Right renal pelvis (tissue), 4 donors: ENCODE measurements at regions not wholly inside any gene's neighbourhood (a gene's known extent, or its start where the extent isn't known, plus 50 kb on each side); places are given as distances from the start of the nearest gene placed in this dataset.
"Not testable (repeated sequence)": the region's sequence is repeated elsewhere in the genome, so short reads cannot be mapped to it uniquely, and the experiment has no call there.

ENCODE experiments used
- DNase-seq, 4 donors: peaks; one replicate each; pipeline ENCODE4 v3.0.0-alpha.2; 2013; ENCODE audit warnings: low read depth in 4 of 4, low spot score in 3 of 4, missing footprints in 1 of 4

DNA sequence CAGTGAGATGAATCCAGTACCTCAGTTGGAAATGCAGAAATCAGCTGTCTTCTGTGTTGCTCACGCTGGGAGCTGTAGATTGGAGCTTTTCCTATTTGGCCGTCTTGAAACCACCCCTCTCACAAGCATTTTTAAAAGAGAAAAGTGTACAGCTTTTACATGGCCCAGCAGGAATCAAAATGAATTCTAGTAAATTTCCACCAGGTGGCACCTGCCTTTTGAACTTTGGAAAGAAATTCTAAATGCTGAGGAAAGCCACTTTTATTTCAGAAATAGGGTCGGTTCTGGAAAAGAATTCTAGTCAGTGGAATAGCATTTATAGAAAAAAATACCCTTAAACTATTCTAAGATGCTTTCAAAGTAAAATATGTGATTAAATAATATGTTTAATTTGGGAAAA is 647.8 kb downstream of the CD109 start:
- no peak for DNase-seq

DNA sequence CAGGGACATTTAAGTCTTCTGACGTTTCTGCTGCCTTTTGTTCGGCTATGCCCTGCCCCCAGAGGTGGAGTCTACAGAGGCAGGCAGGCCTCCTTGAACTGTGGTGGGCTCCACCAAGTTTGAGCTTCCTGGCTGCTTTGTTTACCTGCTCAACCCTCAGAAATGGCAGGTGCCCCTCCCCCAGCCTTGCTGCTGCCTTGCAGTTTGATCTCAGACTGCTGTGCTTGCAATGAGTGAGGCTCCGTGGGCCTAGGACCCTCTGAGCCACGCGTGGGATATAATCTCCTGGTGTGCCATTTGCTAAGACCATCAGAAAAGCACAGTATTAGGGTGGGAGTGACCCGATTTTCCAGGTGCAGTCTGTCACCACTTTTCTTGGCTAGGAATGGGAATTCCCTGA is 647.3 kb downstream of the CD109 start:
- DNase-seq: not testable (repeated sequence)

DNA sequence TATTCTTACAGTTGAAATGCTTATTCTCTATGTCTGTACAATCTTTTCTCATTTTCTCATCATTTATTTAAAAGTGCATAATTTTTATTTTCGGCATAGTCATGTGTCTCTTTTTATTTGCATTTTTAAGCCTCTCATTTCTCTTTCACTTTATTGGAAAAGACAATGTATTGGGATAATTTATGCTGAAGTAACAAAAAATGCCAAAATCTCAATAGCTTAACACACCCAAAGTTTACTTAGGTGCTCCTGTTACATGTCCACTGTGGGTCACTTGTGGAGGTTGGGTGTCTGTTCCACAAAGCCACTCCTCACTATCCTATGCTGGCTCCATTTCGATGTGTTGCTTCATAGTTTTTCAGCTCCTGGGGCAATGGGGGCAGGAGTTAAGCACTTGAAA is 638.7 kb downstream of the CD109 start:
- no peak for DNase-seq

DNA sequence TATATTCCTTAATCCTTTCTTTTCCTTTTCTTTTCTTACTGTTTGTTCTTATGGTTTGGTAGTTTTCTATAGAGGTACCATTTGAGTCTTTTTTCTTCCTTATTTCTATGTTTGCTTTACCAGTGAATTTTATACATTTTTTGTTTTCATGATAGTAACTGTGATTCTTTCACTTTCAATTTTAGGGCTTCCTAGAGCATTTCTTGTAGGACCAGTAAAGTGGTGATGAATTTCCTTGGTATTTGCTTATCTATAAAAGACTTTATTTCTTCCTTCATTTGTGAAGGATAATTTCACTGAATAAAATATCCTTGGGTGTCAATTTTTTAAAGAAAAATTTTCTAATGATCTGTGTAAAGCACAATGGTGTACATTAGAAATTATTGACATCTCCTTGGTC is 637.4 kb downstream of the CD109 start:
- DNase-seq: no peak

DNA sequence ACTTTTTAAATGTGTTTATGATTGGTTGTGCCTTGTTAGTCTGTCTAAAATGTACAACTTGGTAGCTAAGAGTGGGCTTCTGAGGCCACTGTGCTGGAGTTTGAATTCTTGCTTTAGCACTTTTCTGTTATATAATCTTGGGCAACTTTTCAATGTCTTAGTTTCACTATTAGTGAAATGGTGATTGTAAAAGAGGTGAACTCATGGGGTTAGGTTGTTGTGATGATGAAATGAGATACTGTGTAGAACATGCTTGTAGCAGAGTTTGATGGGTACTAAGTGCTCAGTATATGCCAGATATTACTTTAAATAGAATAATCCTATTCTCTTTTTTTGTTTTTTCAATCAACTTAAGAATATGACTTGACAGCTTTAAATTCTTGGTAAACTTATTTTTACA is 624.7 kb downstream of the CD109 start:
- no peak for DNase-seq

DNA sequence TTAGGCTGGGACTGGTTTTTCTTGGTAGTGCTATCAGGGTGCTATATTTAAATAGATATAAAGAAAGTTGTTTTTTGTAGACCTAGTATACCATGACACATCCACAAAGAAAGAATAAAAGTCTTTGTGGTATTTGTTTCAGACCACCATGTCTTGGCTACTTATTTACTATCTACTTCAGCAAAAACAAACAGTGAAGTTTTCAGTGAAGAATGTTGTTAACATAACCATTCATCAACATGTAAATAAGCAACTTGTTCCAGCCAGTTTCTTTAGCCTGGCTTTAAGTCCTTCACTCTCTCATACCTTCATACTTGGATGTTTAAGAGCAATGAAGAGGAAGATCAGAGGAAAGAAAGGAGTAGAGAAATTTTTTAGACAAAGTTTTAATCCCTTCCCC is 624.1 kb downstream of the CD109 start:
- DNase-seq: no peak

DNA sequence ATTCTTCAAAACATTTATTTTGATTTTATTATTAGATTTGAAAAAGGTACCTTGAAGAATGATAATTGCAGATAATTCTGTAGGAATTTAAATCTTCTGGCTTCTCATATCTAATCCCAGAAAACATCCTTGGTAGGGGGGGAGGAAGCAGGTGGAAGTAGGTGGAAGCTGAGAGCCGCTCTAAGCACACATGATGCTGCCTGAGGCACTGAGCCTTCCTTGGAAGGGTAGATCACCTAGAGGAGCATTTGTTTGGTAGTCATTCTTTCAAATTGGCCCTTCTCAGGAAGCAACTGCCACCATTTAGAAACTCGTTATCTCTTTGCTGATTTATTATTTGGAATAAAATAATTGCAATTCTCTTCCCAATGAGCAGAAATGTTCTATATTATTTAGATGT is 623.3 kb downstream of the CD109 start:
- no peak for DNase-seq

DNA sequence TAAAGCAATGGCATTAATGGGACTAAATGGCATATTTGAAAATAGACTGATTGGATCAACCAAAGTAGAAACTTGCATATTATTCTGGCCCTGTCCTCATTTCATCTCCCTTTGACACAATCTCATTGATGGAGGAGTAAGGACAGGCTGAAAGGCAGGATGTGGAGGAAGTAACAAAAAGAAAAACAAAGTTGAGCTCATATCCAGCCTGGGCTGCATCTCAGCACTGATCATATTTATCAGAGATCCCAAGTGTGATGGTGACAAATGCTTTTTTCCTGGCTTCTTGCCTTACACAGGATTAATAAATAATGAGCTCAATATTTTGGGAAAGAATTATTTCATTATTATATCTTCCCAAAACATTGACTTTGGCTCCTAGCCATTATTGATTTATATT is 622.7 kb downstream of the CD109 start:
- DNase-seq: no peak

DNA sequence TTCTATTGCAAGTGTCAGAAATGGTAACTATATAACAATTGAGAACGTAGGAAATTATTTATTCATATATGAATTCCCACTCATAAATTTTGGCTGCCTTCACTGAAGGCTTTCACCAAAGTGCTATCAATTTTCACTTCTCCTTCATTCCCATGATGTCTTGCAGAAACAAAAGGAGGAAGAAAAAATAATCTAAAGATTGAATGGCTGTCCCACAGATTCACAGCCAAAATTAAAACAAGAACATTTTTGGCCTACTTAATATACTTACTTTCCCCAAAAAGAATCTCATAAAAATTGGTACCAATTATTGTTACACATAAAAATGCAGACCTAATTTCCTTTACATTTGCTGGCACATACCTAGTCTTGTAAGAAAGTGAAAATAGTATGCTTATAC is 616.1 kb downstream of the CD109 start:
- DNase-seq: no peak

DNA sequence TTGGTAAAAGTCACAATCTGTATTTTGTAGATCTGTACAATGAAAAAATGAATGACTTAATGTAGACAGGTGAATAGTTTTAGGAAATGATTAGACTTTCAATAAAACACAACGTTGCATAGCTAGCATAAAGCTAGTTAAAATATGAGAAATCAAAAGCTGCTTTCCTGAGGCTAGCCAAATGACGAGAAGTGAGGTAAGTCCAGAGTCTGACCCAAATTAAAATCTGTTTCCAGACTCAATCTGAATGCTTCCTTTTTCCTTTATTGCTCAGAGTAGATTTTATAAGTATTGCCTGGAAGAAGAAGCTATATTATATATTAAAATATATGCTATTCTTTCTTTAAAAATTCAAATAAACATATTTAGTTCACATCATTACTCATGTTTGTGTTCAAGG is 615.4 kb downstream of the CD109 start:
- DNase-seq: no peak

DNA sequence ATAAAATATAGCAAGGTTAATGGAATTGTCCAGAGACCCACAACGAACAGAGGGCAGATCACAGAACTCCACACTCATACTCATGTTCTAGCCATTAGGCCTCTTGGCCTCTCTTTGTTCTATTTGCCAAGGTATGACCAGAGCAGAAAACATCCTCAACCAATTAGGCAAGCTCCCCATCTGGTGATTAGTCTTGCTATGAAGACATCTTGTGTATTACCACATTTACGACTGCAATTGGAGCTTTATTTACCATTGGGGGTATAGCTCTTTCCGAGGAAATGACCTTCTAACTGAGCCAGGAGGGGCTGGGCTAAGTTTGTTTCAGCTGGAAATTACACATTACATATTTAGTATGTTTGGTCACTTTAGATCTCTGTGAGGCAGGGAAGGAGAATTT is 593.9 kb downstream of the CD109 start:
- DNase-seq: no peak

DNA sequence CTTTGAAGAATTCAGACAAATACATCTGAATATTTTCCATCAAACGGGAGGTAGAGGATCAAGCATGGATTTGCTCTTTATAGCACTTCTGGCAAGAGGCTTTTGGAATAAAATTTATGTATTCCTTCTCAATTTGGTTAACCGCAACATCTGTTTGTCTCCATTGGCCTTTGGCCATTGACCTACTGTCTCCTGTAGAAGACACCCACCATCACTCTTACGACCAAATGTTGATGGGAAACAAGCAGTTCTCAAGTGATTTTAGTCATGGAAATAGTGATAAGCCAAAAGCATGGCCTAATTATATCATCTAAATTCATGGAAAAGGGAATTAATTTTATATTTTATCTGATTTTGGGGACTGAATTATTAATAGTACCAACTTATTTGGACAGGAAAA is 591.9 kb downstream of the CD109 start:
- DNase-seq: no peak

DNA sequence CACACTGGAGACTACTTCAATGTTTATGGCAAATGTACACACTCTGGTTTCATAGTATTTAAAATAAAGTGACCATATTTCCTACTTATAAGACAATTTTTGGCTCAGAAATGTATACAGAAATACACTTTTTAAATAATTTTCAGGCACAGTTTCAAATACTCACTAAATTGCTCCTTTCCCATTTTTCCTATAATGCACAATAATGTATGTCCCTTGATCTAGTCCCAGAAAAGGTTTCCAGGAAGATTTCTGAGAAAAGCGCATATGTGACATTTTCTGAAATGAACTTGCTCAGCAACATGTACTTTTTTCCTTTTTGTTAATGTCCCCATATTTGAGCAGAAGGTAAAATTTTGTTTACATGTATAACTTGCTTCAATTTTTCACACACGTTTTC is 591.4 kb downstream of the CD109 start:
- DNase-seq: no peak

DNA sequence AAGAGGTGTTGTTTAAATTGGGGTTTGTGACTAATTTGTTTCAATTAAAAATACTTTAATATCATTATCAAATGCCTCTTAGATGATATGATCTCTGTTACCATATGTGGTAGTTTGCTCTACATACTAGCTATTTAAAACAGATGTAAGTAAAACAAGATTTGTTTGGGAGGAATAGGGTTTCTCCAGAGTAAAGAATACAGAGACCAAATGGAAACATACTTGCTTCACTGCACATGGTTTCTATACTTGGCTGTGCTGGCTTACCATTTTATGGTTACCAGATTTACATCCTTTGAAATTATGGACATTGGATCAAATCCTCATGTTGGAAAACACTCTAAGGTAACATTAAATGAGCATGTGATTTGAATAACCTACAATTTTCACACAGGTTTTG is 588.3 kb downstream of the CD109 start:
- no peak for DNase-seq

DNA sequence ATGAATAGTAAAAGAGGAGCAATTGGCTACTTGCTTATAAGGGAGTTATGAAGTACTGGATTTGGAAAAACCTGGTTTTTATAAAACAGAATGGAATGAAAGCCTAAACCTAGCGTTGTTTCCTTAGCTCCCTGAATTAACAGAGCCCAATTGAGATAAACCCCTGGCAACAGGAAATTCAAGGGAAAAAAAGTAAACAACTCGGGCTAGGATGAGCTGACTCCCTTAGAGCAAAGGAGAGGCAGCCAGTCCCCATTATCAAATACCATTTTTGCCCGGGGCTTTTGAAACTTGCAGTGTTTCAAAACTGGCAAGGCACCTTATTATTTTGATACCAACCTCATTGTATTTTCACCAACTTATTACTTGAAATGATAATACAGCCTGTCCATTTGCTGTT is 587.5 kb downstream of the CD109 start:
- no peak for DNase-seq

DNA sequence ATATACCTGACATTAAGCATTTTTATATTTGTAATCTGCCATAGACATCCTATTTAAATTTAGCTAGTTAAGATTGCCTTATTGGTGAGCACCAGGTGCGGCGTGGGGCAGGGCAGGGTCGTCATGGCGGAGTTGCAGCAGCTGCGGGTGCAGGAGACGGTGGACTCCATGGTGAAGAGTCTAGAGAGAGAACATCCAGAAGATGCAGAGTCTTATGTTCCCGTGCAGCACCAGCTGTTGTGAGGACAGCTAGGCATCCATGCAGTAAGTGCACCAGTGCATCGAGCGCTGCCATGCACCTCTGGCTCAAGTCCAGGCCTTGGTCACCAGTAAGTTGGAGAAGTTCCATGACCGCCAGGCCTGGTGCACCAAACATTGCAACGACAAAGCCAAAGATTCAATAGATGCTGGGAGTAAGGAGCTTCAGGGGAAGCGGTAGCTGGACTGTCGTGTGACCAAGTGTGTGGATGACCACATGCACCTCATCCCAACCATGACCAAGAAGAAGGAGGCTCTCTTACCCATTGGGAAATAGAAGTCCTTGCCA is 586.2 kb downstream of the CD109 start:
- DNase-seq: no peak

DNA sequence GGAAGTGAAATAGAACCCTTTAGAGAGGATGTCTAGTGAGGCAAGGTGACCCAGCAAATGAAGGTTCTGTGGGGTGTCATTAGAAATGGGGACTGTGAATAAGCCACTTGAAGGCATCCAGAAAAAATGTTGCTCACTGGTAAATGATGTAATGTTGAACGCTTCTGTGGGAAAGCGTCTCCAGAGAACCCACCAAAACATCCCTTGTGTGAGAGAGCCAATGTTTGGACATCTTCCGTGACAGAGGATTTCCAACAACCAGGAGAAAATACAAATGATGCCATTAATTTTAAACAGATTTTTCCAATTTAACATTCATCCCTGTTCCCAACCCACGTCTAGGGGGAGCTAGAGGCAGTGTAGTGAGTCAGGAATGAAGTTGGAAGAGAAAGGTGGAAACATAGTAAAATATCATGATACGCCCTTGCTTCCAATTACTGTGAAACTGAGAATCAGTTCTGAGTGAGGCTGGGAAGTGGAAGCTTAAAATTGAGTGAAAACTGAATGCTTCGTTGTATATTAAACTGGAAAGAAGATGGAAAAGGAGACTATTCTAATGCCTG is 584.2 kb downstream of the CD109 start:
- DNase-seq: no peak

DNA sequence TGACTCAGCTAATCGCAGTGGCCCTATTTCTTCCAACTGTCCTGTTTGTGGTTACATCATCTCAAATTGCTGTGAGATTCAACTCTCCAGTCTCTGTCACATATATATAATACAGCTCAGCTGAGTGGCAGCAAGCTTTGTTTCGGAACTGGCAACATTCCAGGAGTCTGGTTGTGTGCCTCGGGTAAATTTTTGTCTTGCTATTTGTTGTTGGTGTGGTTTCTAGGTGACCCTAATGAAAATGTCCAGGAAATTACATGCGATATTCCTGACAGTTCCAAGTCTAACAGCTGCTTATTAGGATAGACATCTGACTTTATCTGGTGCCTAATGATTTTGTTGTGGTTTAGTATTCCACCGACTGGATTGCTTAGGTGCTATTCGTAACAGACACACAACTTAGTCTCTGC is 581.8 kb downstream of the CD109 start:
- DNase-seq: no peak

DNA sequence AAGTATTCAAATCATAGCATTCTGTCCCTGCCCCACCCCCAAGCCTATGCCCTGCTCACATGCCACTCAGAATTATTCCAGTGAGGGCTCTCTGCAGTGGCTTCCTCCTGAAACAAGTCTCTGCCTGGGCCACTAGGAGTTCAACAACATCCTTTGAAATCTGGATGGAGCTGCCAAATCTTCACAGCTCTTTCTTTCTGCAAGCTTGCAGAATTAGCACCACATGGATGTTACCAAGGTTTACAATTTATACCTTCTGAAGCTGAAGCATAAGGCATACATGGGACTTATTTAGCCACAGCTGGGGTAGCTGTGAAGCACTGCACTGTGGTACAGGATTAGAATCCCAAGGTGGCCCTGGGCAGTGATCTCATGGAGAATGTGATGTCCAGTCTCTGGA is 577.5 kb downstream of the CD109 start:
- no peak for DNase-seq

DNA sequence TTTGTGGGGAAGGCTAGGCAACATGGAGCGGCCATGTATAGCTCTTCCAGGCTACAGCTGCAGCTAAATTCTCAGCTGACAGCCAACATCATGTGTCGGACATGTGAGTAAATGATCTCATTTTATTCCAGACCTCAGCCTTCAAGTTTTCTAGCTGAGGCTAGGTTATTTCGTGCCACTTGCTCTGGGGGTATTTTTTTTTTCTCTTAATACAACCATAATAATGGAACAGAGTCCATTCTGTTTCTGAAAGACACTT is 573.5 kb downstream of the CD109 start:
- no peak for DNase-seq

DNA sequence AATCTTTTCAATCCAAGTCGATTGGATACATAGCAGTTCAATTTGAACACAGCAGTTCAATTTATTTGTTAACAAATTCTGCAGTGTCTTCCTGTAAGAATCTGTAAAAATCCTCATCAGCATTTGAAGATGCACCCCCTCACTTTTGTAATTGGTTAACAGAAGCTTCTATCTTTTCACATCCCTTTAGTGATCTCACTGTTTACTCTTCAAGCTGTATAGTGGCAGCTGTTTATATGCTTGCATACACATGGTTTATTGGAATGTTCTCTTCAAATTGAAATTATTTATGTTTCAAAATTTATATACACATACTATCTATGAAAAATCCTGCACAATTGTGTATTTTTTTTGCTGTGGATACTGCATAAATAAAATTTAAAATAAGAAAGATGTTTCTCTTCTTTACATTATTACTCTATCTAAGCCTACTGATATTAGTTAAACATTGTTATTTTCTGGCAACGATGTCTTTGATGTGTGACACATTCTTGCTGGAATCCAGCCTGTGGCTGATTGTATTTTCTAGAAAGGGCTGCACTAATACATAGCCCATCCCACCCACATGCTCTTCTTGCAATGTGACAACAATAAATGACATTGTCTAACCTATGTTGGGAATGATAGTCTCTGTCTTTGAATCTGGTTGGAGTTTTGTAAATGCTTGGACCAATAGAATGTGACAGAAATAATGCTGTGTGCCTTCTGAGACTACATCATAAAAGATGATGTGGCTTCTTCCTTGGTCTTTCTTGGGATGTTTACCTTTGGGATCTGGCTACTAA is 573.0 kb downstream of the CD109 start:
- DNase-seq: no peak

DNA sequence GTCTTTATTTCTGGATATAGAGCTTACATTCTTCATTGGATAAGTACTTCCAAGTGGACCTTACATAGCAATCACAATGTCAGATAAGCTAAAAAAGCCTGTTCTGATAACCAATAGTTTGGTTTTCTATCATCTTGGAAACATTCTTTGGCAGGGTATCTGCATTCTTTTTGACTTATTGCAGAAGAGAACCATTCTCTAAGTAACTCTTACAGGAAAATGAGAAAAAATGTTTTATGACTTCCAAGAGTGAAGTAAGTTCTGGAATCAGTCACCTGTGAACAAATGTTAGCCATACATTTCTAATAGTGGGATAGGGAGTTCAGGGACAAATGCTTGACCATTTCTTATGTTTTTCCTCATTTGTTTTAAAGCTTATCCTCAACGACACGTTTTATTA is 564.0 kb downstream of the CD109 start:
- no peak for DNase-seq

DNA sequence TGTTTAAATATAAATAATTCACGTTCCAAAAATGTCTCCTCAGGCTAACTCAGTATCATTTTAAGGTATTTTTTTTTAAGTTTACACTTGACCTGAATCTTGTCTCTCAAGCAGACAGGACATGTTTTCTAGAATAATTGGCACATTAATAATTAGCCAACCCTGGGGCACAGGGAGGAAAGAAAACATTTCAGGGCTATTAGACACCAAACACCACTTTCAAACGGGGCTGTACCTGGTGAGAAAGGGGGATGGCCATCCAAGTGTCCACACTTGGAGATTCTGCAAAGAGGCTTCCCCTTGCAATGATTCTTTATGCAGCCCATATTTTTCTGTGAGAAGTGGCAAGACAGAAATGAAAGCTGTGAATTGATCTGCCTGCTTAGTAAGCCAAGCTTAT is 560.8 kb downstream of the CD109 start:
- peak in 1 of 4 donors; percentile 37 for DNase-seq
